ENCODE measurements at regions not wholly inside any gene's neighbourhood (a gene's known extent, or its start where the extent isn't known, plus 50 kb on each side); places are given as distances from the start of the nearest gene placed in this dataset.
A peak's percentile ranks its signal among the peaks of the same experiment; 100 is the strongest.

GRCh38 chr12:40162033-40162432 is 56.2 kb upstream of the SLC2A13 start:
- WGBS, 5 donors, result 94 to 100% (median 97%) methylated on average over 1 of the region's 1 CpG
- intact Hi-C loops (cut with DNase I; ENCODE audit: low total_unique reads), result no loop called here

GRCh38 chr12:40158592-40159111 is 52.8 kb upstream of the SLC2A13 start:
- peaks cover 0 to 53% (median 13%) of the 10 kb centered on the region in 6 donors for H3K4me1 ChIP-seq
- H3K9me3 ChIP-seq, result peaks cover 0 to 25% (median 19%) of the 10 kb centered on the region in 8 donors
- WGBS, 5 donors, result 62 to 92% (median 82%) methylated on average over 1 of the region's 1 CpG
- TF ChIP-seq POLR2AphosphoS5 (IDR thresholded peaks at IDR 0.05) (peak in 1 of 3 donors; percentile 73), POLR2A (IDR thresholded peaks at IDR 0.05) (no peak), CTCF (IDR thresholded peaks at IDR 0.05 in 8 of 11, conservative IDR thresholded peaks at IDR 0.05 in 3 of 11) (no peak)
- no peak for DNase-seq
- intact Hi-C loops (cut with DNase I; ENCODE audit: low total_unique reads), result loop anchor here (10.0 kb wide), 1 partner anchor 156 kb away; no protein-coding TSS in a partner anchor
- no peaks in the 10 kb centered on the region for H3K27me3 ChIP-seq (replicated peaks in 1 of 7)
- H3K36me3 ChIP-seq, result no peaks in the 10 kb centered on the region
- H3K27ac ChIP-seq, result peak overlapping the region in 7 of 8 donors; percentile 52 to 91 (median 70)
- H3K4me3 ChIP-seq, result peak overlapping the region in 1 of 8 donors; percentile 34

More at GRCh38 chr12:40162033-40162432, 56.2 kb upstream of the SLC2A13 start:
- Histone ChIP-seq H3K4me1 (peaks cover 0 to 27% (median 12%) of the 10 kb centered on the region in 6 donors), H3K36me3 (no peaks in the 10 kb centered on the region), H3K4me3 (no peak overlapping the region), H3K9me3 (peaks cover 0 to 36% (median 28%) of the 10 kb centered on the region in 8 donors), H3K27ac (no peak overlapping the region), H3K27me3 (replicated peaks in 1 of 7) (no peaks in the 10 kb centered on the region)
- DNase-seq, result no peak
- TF ChIP-seq POLR2A (IDR thresholded peaks at IDR 0.05) (no peak), CTCF (IDR thresholded peaks at IDR 0.05 in 8 of 11, conservative IDR thresholded peaks at IDR 0.05 in 3 of 11) (no peak), POLR2AphosphoS5 (IDR thresholded peaks at IDR 0.05) (no peak)

- H3K9me3 ChIP-seq, result peaks cover 0 to 12% (median 8%) of the 10 kb centered on the region in 8 donors
- peaks cover 4 to 65% (median 17%) of the 10 kb centered on the region in 6 donors for H3K4me1 ChIP-seq
- intact Hi-C loops (cut with DNase I; ENCODE audit: low total_unique reads), result loop anchor here (10.0 kb wide), 1 partner anchor 157 kb away; no protein-coding TSS in a partner anchor
- no peaks in the 10 kb centered on the region for H3K36me3 ChIP-seq
- no peaks in the 10 kb centered on the region for H3K27me3 ChIP-seq (replicated peaks in 1 of 7)
- 76 to 87% (median 79%) methylated on average over 3 of the region's 3 CpGs for WGBS, 5 donors
- TF ChIP-seq POLR2AphosphoS5 (IDR thresholded peaks at IDR 0.05), result no peak
- TF ChIP-seq CTCF (IDR thresholded peaks at IDR 0.05 in 8 of 11, conservative IDR thresholded peaks at IDR 0.05 in 3 of 11), result no peak
- TF ChIP-seq POLR2A (IDR thresholded peaks at IDR 0.05), result no peak
- DNase-seq, result no peak
- H3K27ac ChIP-seq, result peak overlapping the region in 3 of 8 donors; percentile 78 to 91 (median 81)
- no peak overlapping the region for H3K4me3 ChIP-seq
These were observed 51.5 kb upstream of the SLC2A13 start for GRCh38 chr12:40157336-40157735.

GRCh38 chr12:40156021-40156764 is 50.3 kb upstream of the SLC2A13 start:
- Histone ChIP-seq H3K27me3 (replicated peaks in 1 of 7) (no peaks in the 10 kb centered on the region), H3K9me3 (peaks cover 0 to under 1% (median 0%) of the 10 kb centered on the region in 8 donors), H3K4me3 (no peak overlapping the region), H3K27ac (peak overlapping the region in 1 of 8 donors; percentile 16), H3K36me3 (no peaks in the 10 kb centered on the region), H3K4me1 (peaks cover 4 to 65% (median 17%) of the 10 kb centered on the region in 6 donors)
- TF ChIP-seq POLR2AphosphoS5 (IDR thresholded peaks at IDR 0.05) (no peak), CTCF (IDR thresholded peaks at IDR 0.05 in 8 of 11, conservative IDR thresholded peaks at IDR 0.05 in 3 of 11) (no peak), POLR2A (IDR thresholded peaks at IDR 0.05) (no peak)
- 63 to 80% (median 72%) methylated on average over 5 of the region's 5 CpGs for WGBS, 5 donors
- no peak for DNase-seq
- intact Hi-C loops (cut with DNase I; ENCODE audit: low total_unique reads), result loop anchor here (10.0 kb wide), 1 partner anchor 159 kb away; no protein-coding TSS in a partner anchor
